Esophagus squamous epithelium (tissue), 4 donors: ENCODE measurements at regions not wholly inside any gene's neighbourhood (a gene's known extent, or its start where the extent isn't known, plus 50 kb on each side); places are given as distances from the start of the nearest gene placed in this dataset.

Source experiments
- CTCF ChIP-seq, 6 experiments: fragments of 450-650 bp in 4 of 6; fragments of 200-600 bp in 2 of 6; sonication (generic) in 2 of 6; IDR thresholded peaks; one replicate each; pipeline ENCODE4 v1.5.1; 2016 to 2019; ENCODE audit warnings: antibody characterized with exemption in 6 of 6, mild to moderate bottlenecking in 4 of 6, moderate library complexity in 4 of 6
- POLR2A ChIP-seq, 4 donors: fragments of 450-650 bp; IDR thresholded peaks; one replicate each; pipeline ENCODE4 v1.6.1; 2017; ENCODE audit warnings: antibody characterized with exemption in 4 of 4, mild to moderate bottlenecking in 4 of 4, moderate library complexity in 3 of 4

GRCh38 chr11:70838198-70838597, 414.2 kb downstream of the SHANK2 start:
- TF ChIP-seq POLR2A (IDR thresholded peaks at IDR 0.05) (no peak), CTCF (IDR thresholded peaks at IDR 0.05) (no peak)
